ENCODE measurements at regions not wholly inside any gene's neighbourhood (a gene's known extent, or its start where the extent isn't known, plus 50 kb on each side); places are given as distances from the start of the nearest gene placed in this dataset.
A peak's percentile ranks its signal among the peaks of the same experiment; 100 is the strongest.
"Not testable (repeated sequence)": the region's sequence is repeated elsewhere in the genome, so short reads cannot be mapped to it uniquely, and the experiment has no call there.

DNA sequence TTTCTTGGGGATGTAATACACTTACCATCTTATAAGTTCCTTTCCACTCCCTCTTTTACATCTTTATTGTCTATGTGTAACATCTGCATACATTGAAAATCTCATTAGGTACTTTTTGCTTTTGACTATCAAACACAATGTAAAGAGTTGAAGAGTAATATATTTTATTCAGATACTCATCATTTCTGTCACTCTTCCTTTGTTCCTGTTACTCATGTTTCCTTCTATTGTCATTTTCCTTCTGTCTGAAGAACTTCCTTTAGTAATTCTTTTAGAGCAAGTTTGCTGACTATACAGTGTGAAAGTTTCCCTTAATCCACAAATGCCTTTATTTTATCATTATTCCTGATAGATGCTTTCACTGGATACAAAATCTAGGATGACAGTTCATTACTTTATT, 339.8 kb downstream of the SOX4 start:
- TF ChIP-seq, protein P1, sequence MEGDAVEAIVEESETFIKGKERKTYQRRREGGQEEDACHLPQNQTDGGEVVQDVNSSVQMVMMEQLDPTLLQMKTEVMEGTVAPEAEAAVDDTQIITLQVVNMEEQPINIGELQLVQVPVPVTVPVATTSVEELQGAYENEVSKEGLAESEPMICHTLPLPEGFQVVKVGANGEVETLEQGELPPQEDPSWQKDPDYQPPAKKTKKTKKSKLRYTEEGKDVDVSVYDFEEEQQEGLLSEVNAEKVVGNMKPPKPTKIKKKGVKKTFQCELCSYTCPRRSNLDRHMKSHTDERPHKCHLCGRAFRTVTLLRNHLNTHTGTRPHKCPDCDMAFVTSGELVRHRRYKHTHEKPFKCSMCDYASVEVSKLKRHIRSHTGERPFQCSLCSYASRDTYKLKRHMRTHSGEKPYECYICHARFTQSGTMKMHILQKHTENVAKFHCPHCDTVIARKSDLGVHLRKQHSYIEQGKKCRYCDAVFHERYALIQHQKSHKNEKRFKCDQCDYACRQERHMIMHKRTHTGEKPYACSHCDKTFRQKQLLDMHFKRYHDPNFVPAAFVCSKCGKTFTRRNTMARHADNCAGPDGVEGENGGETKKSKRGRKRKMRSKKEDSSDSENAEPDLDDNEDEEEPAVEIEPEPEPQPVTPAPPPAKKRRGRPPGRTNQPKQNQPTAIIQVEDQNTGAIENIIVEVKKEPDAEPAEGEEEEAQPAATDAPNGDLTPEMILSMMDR (IDR thresholded peaks at IDR 0.05): no peak
- no peak for TF ChIP-seq POLR2A (IDR thresholded peaks at IDR 0.05)
- H3K9me3 ChIP-seq: peaks cover 0 to 17% (median 0%) of the 10 kb centered on the region in 12 donors
- intact Hi-C loops (cut with DNase I): loop anchor here in 5 of 10 donors (5.0 to 10.0 kb wide), 2 partner anchors 336 to 339 kb away; partner anchors contain the start of gene SOX4 (in 4 of the 5)
- no peak overlapping the region for H3K4me3 ChIP-seq
- no peaks in the 10 kb centered on the region for H3K27me3 ChIP-seq
- no peak overlapping the region for H3K27ac ChIP-seq
- no peaks in the 10 kb centered on the region for H3K4me1 ChIP-seq
- ATAC-seq: no peak
- DNase-seq: no peak
- H3K36me3 ChIP-seq: no peaks in the 10 kb centered on the region

DNA sequence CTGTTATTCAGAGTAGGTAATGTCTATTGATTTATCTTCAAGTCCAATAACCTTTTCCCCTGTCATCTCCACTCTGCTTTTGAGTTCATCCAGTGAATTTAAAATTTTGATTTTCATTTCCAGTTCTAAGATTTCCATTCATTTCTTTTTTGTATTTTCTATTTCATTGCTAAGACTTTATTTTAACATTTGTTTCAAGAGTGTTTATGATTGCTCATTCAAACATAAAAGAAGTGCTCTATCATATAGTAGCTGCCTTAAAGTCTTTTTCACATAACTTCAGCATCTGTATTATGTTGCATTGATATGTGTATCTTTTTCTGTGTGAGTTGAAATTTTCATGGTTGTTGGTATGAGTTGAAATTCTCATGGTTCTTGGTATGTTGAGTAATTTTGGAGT, 341.6 kb downstream of the SOX4 start:
- Histone ChIP-seq H3K9me3 (peaks cover 0 to 16% (median 0%) of the 10 kb centered on the region in 12 donors), H3K27ac (no peak overlapping the region), H3K4me1 (no peaks in the 10 kb centered on the region), H3K36me3 (no peaks in the 10 kb centered on the region), H3K4me3 (no peak overlapping the region), H3K27me3 (no peaks in the 10 kb centered on the region)
- ATAC-seq: no peak
- TF ChIP-seq, protein P1 (IDR thresholded peaks at IDR 0.05): no peak
- TF ChIP-seq POLR2A (IDR thresholded peaks at IDR 0.05): no peak
- DNase-seq: no peak
- intact Hi-C loops (cut with DNase I): loop anchor here in 6 of 10 donors (5.0 to 10.0 kb wide), 3 partner anchors 338 to 1373 kb away; partner anchors contain the start of gene SOX4 (in 4 of the 6)

DNA sequence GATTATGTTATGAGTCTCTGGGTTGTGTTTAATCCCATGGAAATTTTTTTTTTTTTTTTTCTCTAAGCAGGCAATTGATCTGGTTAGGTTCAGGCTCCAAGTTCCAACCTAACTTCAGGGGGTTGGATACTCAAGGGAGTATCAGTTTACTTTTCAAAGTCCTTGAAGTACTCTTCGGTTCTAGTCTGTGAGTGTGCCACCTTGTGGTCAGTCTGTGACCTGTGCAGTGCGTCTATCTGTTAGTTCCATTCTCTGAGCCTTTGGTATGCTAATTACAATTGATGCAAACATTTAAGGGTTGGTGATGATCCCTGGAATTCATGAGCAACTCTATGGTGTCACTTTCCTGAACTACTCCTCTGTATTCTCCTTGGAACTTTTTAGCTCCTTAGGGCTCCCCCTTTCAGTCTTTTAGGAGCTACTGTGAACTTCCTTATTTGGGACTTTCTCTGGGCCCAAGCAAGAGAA, 342.0 kb downstream of the SOX4 start:
- 45 to 56% (median 50%) methylated on average over 2 of the region's 2 CpGs for WGBS, 4 donors
- intact Hi-C loops (cut with DNase I): loop anchor here in 6 of 10 donors (5.0 to 10.0 kb wide), 3 partner anchors 338 to 1373 kb away; partner anchors contain the start of gene SOX4 (in 4 of the 6)
- no peak overlapping the region for H3K27ac ChIP-seq
- H3K36me3 ChIP-seq: no peaks in the 10 kb centered on the region
- H3K9me3 ChIP-seq: peaks cover 0 to 13% (median 0%) of the 10 kb centered on the region in 12 donors
- ATAC-seq (no peak), DNase-seq (peak in 1 of 5 donors; percentile 22)
- no peaks in the 10 kb centered on the region for H3K4me1 ChIP-seq
- TF ChIP-seq, protein P1 (IDR thresholded peaks at IDR 0.05): peak; percentile 1 to 71 (median 52)
- TF ChIP-seq POLR2A (IDR thresholded peaks at IDR 0.05): no peak
- no peak overlapping the region for H3K4me3 ChIP-seq
- H3K27me3 ChIP-seq: no peaks in the 10 kb centered on the region

DNA sequence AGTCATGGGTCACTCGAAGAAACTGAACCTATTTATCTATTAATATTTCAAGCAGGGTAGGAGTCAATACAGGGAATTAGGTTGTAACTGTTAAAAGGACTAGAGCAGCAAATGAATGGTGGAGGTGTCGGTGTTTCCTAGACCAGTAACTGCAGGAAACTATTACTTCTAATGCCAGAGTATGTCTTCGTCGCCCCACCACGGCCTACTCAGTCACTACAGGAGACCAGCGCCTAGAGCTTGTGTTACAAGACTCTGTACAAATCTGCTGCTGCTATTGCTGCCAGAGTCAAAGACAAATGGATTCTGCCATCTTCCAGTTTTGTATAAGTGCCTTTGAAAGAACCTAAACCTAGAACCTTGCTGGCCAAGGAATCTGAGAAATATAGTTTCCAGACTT, 343.9 kb downstream of the SOX4 start:
- Histone ChIP-seq H3K27me3 (no peaks in the 10 kb centered on the region), H3K27ac (no peak overlapping the region), H3K9me3 (no peaks in the 10 kb centered on the region), H3K4me1 (peaks cover 0 to 6% (median 0%) of the 10 kb centered on the region in 12 donors), H3K4me3 (no peak overlapping the region), H3K36me3 (no peaks in the 10 kb centered on the region)
- no peak for ATAC-seq
- WGBS, 4 donors: 83 to 93% (median 88%) methylated on average over 6 of the region's 6 CpGs
- no peak for TF ChIP-seq POLR2A (IDR thresholded peaks at IDR 0.05)
- TF ChIP-seq, protein P1 (IDR thresholded peaks at IDR 0.05): no peak
- intact Hi-C loops (cut with DNase I): loop anchor here in 6 of 10 donors (5.0 to 10.0 kb wide), 3 partner anchors 340 to 1375 kb away; partner anchors contain the start of gene SOX4 (in 4 of the 6)
- no peak for DNase-seq

DNA sequence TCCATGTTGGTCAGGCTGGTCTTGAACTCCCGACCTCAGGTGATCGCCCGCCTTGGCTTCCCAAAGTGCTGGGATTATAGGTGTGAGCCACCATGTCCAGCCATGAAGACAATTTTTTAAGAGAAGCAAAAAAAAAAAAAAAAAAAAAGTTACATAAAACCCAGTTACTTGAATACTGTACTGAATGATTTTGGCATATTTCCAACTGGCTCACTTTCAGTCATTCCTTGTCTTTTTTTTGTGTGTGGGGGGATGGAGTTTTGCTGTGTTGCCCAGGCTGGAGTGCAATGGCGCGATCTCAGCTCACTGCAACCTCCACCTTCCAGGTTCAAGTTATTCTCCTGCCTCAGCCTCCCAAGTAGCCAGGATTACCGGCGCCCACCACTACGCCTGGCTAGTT, 345.5 kb downstream of the SOX4 start:
- not testable (repeated sequence) for H3K36me3 ChIP-seq, H3K27ac ChIP-seq, DNase-seq, H3K27me3 ChIP-seq, H3K9me3 ChIP-seq, H3K4me3 ChIP-seq, ATAC-seq
- intact Hi-C loops (cut with DNase I): loop anchor here in 6 of 10 donors (5.0 to 10.0 kb wide), 3 partner anchors 342 to 1377 kb away; partner anchors contain the start of gene SOX4 (in 4 of the 6)
- peaks cover 0 to 18% (median 5%) of the 10 kb centered on the region in 12 donors for H3K4me1 ChIP-seq
- WGBS, 4 donors: 91 to 97% (median 93%) methylated on average over 8 of the region's 8 CpGs

Data from heart left ventricle (tissue), 16 donors.